ENCODE measurements at regions not wholly inside any gene's neighbourhood (a gene's known extent, or its start where the extent isn't known, plus 50 kb on each side); places are given as distances from the start of the nearest gene placed in this dataset.

DNA sequence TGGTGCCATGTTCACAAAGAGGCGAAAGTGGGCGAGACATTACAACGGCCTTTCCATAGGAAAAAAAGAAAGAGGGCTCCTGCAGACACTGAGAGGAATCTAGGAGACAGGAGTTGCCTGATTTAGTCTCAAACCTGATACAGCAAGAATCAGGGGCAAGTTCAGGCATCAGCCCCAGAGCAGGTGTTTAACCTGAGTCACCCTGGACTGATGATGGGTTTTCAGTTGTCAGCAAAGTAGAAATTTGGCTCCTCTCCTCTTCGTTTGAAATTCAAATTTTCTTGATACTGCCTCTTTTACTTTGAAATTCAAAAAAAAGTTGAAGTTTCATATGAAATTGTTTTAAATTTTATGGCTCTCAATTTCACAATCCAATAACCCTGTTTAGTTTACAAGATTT is 189.5 kb downstream of the ABCC12 start:
- H3K4me3 ChIP-seq (ENCODE audit: low read length, poor library complexity, severe bottlenecking) = no peak overlapping the region
- no peaks in the 10 kb centered on the region for H3K9me2 ChIP-seq (replicated peaks; ENCODE audit: low read depth, low read length)
- H3F3A ChIP-seq (ENCODE audit: low read depth) = no peaks in the 10 kb centered on the region
- no peak overlapping the region for H3K9ac ChIP-seq (ENCODE audit: low read depth, low read length, poor library complexity, severe bottlenecking)
- TF ChIP-seq CTCF (conservative IDR thresholded peaks at IDR 0.05; ENCODE audit: low read length) = no peak
- no peak for TF ChIP-seq EZH2phosphoT487 (IDR thresholded peaks at IDR 0.05; ENCODE audit: borderline replicate concordance)
- H3K36me3 ChIP-seq (ENCODE audit: insufficient read depth, low read length) = no peaks in the 10 kb centered on the region
- H3K79me2 ChIP-seq (ENCODE audit: insufficient read depth, low read length) = no peaks in the 10 kb centered on the region
- no peak overlapping the region for H2AFZ ChIP-seq (ENCODE audit: low read length)
- H3K4me1 ChIP-seq (ENCODE audit: insufficient read depth, low read length, poor library complexity, severe bottlenecking) = no peaks in the 10 kb centered on the region
- no peak overlapping the region for H3K4me2 ChIP-seq (ENCODE audit: low read depth, low read length, poor library complexity, severe bottlenecking)
- H3K27me3 ChIP-seq (ENCODE audit: insufficient read depth, low read length, poor library complexity, severe bottlenecking) = peaks cover under 1% of the 10 kb centered on the region
- H3K9me3 ChIP-seq (ENCODE audit: insufficient read depth, low read depth, low read length) = no peaks in the 10 kb centered on the region
- H4K20me1 ChIP-seq (ENCODE audit: insufficient read depth, low read length, poor library complexity, severe bottlenecking) = no peaks in the 10 kb centered on the region

DNA sequence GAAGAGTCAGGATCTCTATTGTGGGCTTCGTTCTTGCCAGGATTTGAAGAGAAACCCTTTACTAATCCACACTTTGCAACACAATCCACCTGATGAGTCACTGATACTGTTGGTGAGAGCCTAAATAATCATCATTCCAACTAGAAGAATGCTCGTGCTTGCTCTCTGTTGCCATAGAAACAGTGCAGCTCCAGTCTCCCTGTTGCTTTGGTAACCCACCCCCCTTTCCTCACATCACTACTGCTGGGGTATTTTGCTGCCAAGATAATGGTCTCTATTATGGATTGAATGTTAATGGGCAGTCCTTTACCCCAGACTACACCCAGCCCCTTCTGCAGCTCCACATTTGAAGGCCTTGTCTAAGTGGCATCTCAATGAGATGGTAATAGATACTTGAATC is 190.4 kb downstream of the ABCC12 start:
- TF ChIP-seq EZH2phosphoT487 (IDR thresholded peaks at IDR 0.05; ENCODE audit: borderline replicate concordance) = no peak
- no peak for TF ChIP-seq CTCF (conservative IDR thresholded peaks at IDR 0.05; ENCODE audit: low read length)
- Histone ChIP-seq H3K9ac (ENCODE audit: low read depth, low read length, poor library complexity, severe bottlenecking) (no peak overlapping the region), H3K27me3 (ENCODE audit: insufficient read depth, low read length, poor library complexity, severe bottlenecking) (peaks cover 8% of the 10 kb centered on the region), H3K36me3 (ENCODE audit: insufficient read depth, low read length) (no peaks in the 10 kb centered on the region), H3K9me3 (ENCODE audit: insufficient read depth, low read depth, low read length) (no peaks in the 10 kb centered on the region), H3K4me1 (ENCODE audit: insufficient read depth, low read length, poor library complexity, severe bottlenecking) (no peaks in the 10 kb centered on the region), H3K4me2 (ENCODE audit: low read depth, low read length, poor library complexity, severe bottlenecking) (no peak overlapping the region), H3K9me2 (replicated peaks; ENCODE audit: low read depth, low read length) (no peaks in the 10 kb centered on the region), H3K4me3 (ENCODE audit: low read length, poor library complexity, severe bottlenecking) (no peak overlapping the region), H3K79me2 (ENCODE audit: insufficient read depth, low read length) (no peaks in the 10 kb centered on the region), H4K20me1 (ENCODE audit: insufficient read depth, low read length, poor library complexity, severe bottlenecking) (no peaks in the 10 kb centered on the region), H3F3A (ENCODE audit: low read depth) (no peaks in the 10 kb centered on the region), H2AFZ (ENCODE audit: low read length) (no peak overlapping the region)

GRCh38 chr16:47958726-47959125 is 197.1 kb downstream of the ABCC12 start:
- Histone ChIP-seq H3K4me1 (ENCODE audit: insufficient read depth, low read length, poor library complexity, severe bottlenecking) (peaks cover 6% of the 10 kb centered on the region), H2AFZ (ENCODE audit: low read length) (no peak overlapping the region), H3K9me2 (replicated peaks; ENCODE audit: low read depth, low read length) (no peaks in the 10 kb centered on the region), H3K27me3 (ENCODE audit: insufficient read depth, low read length, poor library complexity, severe bottlenecking) (peaks cover 8% of the 10 kb centered on the region), H4K20me1 (ENCODE audit: insufficient read depth, low read length, poor library complexity, severe bottlenecking) (no peaks in the 10 kb centered on the region), H3K4me2 (ENCODE audit: low read depth, low read length, poor library complexity, severe bottlenecking) (peak overlapping the region; percentile 13), H3K9ac (ENCODE audit: low read depth, low read length, poor library complexity, severe bottlenecking) (no peak overlapping the region), H3F3A (ENCODE audit: low read depth) (no peaks in the 10 kb centered on the region), H3K9me3 (ENCODE audit: insufficient read depth, low read depth, low read length) (no peaks in the 10 kb centered on the region), H3K4me3 (ENCODE audit: low read length, poor library complexity, severe bottlenecking) (no peak overlapping the region), H3K36me3 (ENCODE audit: insufficient read depth, low read length) (no peaks in the 10 kb centered on the region), H3K79me2 (ENCODE audit: insufficient read depth, low read length) (no peaks in the 10 kb centered on the region)
- TF ChIP-seq CTCF (conservative IDR thresholded peaks at IDR 0.05; ENCODE audit: low read length) (no peak), EZH2phosphoT487 (IDR thresholded peaks at IDR 0.05; ENCODE audit: borderline replicate concordance) (no peak)

Data from Loucy (cell line).